BJ (cell line): ENCODE measurements at regions not wholly inside any gene's neighbourhood (a gene's known extent, or its start where the extent isn't known, plus 50 kb on each side); places are given as distances from the start of the nearest gene placed in this dataset.

Experiments
- CTCF ChIA-PET: fragments of 350-600 bp; formaldehyde crosslinking; extraction: SDS; loops from one replicate; lab custom pipeline; 2021; ENCODE audit warnings: antibody characterized with exemption, inconsistent platforms; lab: Yijun Ruan, JAX
- POLR2A ChIA-PET: fragments of 300-600 bp; sonication (Branson Sonifier 250); formaldehyde crosslinking; extraction: SDS; loops from one replicate; lab custom pipeline; 2021; ENCODE audit warnings: antibody characterized with exemption; lab: Charles Lee
- DNase-seq: peaks from one replicate; pipeline ENCODE4 v3.0.0-alpha.2; 2011; ENCODE audit warnings: low read depth
- H3K27me3 ChIP-seq: 2 replicates; pipeline ENCODE4 v1.6.0; 2011; ENCODE audit warnings: low read length; ENCODE audit not compliant: control insufficient read depth, insufficient read depth
- H3K36me3 ChIP-seq: 2 replicates; pipeline ENCODE4 v1.5.1; 2011; ENCODE audit warnings: low read length; ENCODE audit not compliant: control insufficient read depth, insufficient read depth
- H3K4me3 ChIP-seq: 2 replicates; pipeline ENCODE4 v1.5.1; 2011; ENCODE audit warnings: low read depth, mild to moderate bottlenecking, control low read depth, low read length
- CTCF ChIP-seq: IDR thresholded peaks from 2 replicates; pipeline ENCODE4 v1.5.1; 2011; ENCODE audit warnings: low read depth, mild to moderate bottlenecking, control low read depth, inconsistent platforms, low read length, moderate library complexity; ENCODE audit not compliant: insufficient read depth

DNA sequence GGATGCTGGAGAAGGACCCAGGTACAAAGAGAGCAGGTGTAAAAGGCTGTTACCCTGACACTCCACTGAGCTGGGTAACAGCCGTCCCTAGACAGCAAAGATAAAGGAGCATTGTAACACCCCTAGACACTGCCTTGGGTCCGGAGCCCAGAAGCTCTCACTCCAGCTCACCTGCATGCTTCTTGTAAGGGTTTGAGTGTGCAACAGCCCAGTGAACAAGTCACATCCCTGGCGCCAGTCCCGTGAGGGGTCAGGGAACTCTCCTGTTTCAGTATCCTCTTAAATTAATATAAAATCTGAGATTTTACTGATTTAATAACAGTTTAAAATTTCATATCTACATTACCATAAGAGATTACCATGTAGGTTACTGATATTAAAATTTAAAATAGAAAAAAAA is 124.8 kb upstream of the LMO3 start:
- H3K27me3 ChIP-seq, result no peaks in the 10 kb centered on the region
- ChIA-PET CTCF (no interaction called here), POLR2A (no interaction called here)
- H3K36me3 ChIP-seq, result no peaks in the 10 kb centered on the region
- TF ChIP-seq CTCF, result no peak
- H3K4me3 ChIP-seq, result no peak overlapping the region
- DNase-seq, result no peak

DNA sequence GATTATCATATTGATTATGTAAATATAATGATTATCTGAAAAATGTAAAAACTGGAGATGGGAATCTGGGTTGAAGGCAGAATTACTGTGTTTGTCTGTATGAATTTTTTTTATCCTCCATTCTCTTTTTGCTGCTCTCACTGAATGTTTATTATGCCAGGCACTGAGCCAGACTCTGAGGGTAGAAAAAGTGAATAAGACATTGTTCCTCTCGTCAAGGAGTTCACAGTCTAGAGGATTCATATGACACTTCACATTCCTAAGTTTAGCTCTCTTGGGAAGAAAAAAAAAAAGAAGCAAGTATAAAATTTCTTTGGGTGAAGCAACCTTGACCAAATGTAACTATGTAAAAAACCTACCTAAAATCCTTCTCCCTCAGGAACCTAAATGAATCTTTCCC is 120.9 kb upstream of the LMO3 start:
- Histone ChIP-seq H3K27me3 (no peaks in the 10 kb centered on the region), H3K36me3 (no peaks in the 10 kb centered on the region), H3K4me3 (no peak overlapping the region)
- DNase-seq, result no peak
- POLR2A ChIA-PET, result no interaction called here
- CTCF ChIA-PET, result interaction anchor here (0.7 kb wide), 1 partner anchor 10 kb away, joined by 3 read pairs; no protein-coding TSS in a partner anchor
- TF ChIP-seq CTCF, result no peak

DNA sequence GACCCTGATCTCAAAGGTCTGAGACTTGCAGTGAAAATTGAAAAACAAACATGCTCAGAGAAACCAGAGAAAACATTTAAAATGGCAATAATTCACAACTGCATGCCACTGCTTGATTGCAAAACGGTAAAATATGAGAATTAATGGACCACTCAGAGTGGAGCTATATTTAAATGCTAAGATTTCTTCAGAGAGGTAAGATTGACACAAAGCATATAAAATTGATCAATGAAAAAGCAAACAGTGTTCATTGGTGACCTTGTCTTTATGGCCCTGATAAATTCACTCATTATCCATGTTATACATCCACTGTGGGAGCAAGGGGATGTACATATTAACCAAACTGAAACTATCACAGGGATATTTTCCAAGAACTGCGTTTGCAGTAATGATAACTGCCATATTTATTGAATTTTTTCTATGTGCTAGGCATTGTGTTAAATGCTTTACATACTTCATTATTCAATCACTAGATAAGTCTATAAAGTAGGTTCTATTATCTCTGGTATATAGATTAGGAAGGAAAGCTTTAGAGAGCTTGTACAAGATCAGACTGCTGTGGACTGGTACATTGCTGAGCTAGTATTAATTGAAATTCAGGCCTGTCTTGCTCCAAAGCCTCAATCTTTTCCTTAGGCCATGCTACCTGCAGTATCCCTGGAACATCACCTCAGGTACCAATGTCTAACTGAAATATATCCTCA is 113.9 kb upstream of the LMO3 start:
- DNase-seq, result no peak
- Histone ChIP-seq H3K27me3 (no peaks in the 10 kb centered on the region), H3K36me3 (no peaks in the 10 kb centered on the region), H3K4me3 (no peak overlapping the region)
- CTCF ChIA-PET, result no interaction called here
- no peak for TF ChIP-seq CTCF
- POLR2A ChIA-PET, result no interaction called here

DNA sequence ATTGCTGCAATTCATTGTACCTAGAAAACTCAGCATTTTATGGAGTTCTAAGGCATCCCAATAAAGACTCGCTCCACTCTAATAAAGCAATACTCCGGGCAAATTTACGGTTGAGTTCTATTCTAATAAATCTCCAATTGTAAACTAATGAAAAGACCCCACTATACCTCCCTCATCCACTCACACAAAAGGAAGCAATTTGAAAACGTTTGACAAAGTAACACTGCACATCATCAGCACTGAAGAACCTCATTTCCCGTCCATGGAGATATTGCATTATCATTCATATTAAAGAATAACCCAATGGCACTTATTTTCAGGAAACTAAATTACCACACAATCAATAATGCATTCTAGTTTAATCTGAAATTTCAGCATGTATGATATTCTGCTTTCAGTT is 111.0 kb upstream of the LMO3 start:
- ChIA-PET CTCF (no interaction called here), POLR2A (no interaction called here)
- no peak for DNase-seq
- TF ChIP-seq CTCF, result no peak
- no peaks in the 10 kb centered on the region for H3K27me3 ChIP-seq
- H3K4me3 ChIP-seq, result no peak overlapping the region
- H3K36me3 ChIP-seq, result no peaks in the 10 kb centered on the region

DNA sequence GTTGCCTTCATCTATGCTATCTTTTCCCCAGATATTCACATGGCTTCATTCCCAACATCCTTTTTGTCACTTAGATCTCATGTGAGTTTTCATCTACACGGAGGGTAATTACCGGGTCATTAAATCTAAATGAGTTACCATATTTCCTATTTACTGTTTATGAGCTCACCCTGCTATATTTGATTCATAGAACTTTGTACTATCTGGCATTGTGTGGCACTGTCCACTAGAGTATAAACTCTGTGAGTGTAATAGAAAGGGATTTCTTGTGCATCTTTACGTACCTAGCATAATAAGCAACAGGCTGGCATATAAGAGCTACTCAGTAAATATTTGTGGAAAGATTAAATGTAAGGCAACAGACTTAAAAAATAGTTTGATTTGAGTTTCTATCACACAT is 86.1 kb upstream of the LMO3 start:
- ChIA-PET POLR2A (no interaction called here), CTCF (interaction anchor here (0.6 kb wide), 1 partner anchor 53 kb away, joined by 3 read pairs; no protein-coding TSS in a partner anchor)
- DNase-seq, result no peak
- TF ChIP-seq CTCF, result no peak
- no peak overlapping the region for H3K4me3 ChIP-seq
- H3K36me3 ChIP-seq, result no peaks in the 10 kb centered on the region
- H3K27me3 ChIP-seq, result no peaks in the 10 kb centered on the region
